HFFc6 (cell line): ENCODE measurements at regions not wholly inside any gene's neighbourhood (a gene's known extent, or its start where the extent isn't known, plus 50 kb on each side); places are given as distances from the start of the nearest gene placed in this dataset.

ENCODE experiments used
- DNase-seq: peaks from one replicate; pipeline ENCODE4 v3.0.0-alpha.2; 2018
- H3K27ac Mint-ChIP-seq: 2 replicates; pipeline ENCODE4 v1.8.0; 2020; ENCODE audit warnings: mild to moderate bottlenecking, mixed read lengths
- H3K27me3 Mint-ChIP-seq: 2 replicates; pipeline ENCODE4 v1.8.0; 2021; ENCODE audit warnings: mild to moderate bottlenecking, moderate library complexity, mixed read lengths; ENCODE audit not compliant: insufficient read depth
- H3K36me3 Mint-ChIP-seq: 2 replicates; pipeline ENCODE4 v1.8.0; 2021; ENCODE audit warnings: low read depth, mixed read lengths
- H3K4me1 Mint-ChIP-seq: 2 replicates; pipeline ENCODE4 v1.8.0; 2020; ENCODE audit warnings: low read depth, mixed read lengths
- H3K4me3 Mint-ChIP-seq: 2 replicates; pipeline ENCODE4 v1.8.0; 2020; ENCODE audit warnings: mild to moderate bottlenecking, moderate library complexity, mixed read lengths
- H3K9me3 Mint-ChIP-seq: 2 replicates; pipeline ENCODE4 v1.8.0; 2020; ENCODE audit warnings: mild to moderate bottlenecking, mixed read lengths
- CTCF ChIP-seq: fragments of 200-600 bp; sonication (generic); IDR thresholded peaks from 2 replicates; pipeline ENCODE4 v1.5.0; 2021; ENCODE audit warnings: antibody characterized with exemption, mild to moderate bottlenecking

- Mint-ChIP-seq H3K4me1 (no peaks in the 10 kb centered on the region), H3K9me3 (peaks cover 5% of the 10 kb centered on the region; the same call in 1 of the 2 replicates), H3K27me3 (peaks cover 8% of the 10 kb centered on the region), H3K36me3 (no peaks in the 10 kb centered on the region; the same call in 1 of the 2 replicates), H3K27ac (no peak overlapping the region), H3K4me3 (no peak overlapping the region)
- no peak for DNase-seq
- no peak for TF ChIP-seq CTCF
These were observed 74.3 kb upstream of the ATP1A1 start for GRCh38 chr1:116298746-116299145.

- Mint-ChIP-seq H3K4me3 (no peak overlapping the region), H3K27ac (no peak overlapping the region), H3K4me1 (no peaks in the 10 kb centered on the region), H3K36me3 (no peaks in the 10 kb centered on the region; the same call in 1 of the 2 replicates), H3K27me3 (peaks cover 8% of the 10 kb centered on the region), H3K9me3 (peaks cover 5% of the 10 kb centered on the region; the same call in 1 of the 2 replicates)
- no peak for TF ChIP-seq CTCF
- DNase-seq = no peak
These were observed 73.8 kb upstream of the ATP1A1 start for GRCh38 chr1:116299248-116299647.

- peaks cover 8% of the 10 kb centered on the region for H3K27me3 Mint-ChIP-seq
- peaks cover 2% of the 10 kb centered on the region; the same call in 1 of the 2 replicates for H3K9me3 Mint-ChIP-seq
- H3K27ac Mint-ChIP-seq = no peak overlapping the region
- H3K4me1 Mint-ChIP-seq = no peaks in the 10 kb centered on the region
- TF ChIP-seq CTCF = no peak
- no peak for DNase-seq
- no peaks in the 10 kb centered on the region; the same call in 1 of the 2 replicates for H3K36me3 Mint-ChIP-seq
- H3K4me3 Mint-ChIP-seq = no peak overlapping the region
These were observed 70.8 kb upstream of the ATP1A1 start for GRCh38 chr1:116302281-116302680.

- no peak overlapping the region for H3K27ac Mint-ChIP-seq
- H3K9me3 Mint-ChIP-seq = no peaks in the 10 kb centered on the region
- no peak overlapping the region for H3K4me3 Mint-ChIP-seq
- no peak for TF ChIP-seq CTCF
- no peaks in the 10 kb centered on the region for H3K36me3 Mint-ChIP-seq
- H3K4me1 Mint-ChIP-seq = no peaks in the 10 kb centered on the region
- peaks cover 7% of the 10 kb centered on the region for H3K27me3 Mint-ChIP-seq
- DNase-seq = no peak
These were observed 66.9 kb upstream of the ATP1A1 start for GRCh38 chr1:116306102-116306501.

- Mint-ChIP-seq H3K27me3 (peaks cover 6% of the 10 kb centered on the region), H3K4me3 (no peak overlapping the region), H3K9me3 (no peaks in the 10 kb centered on the region), H3K4me1 (no peaks in the 10 kb centered on the region), H3K36me3 (no peaks in the 10 kb centered on the region), H3K27ac (no peak overlapping the region)
- TF ChIP-seq CTCF = no peak
- DNase-seq = no peak
These were observed 66.1 kb upstream of the ATP1A1 start for GRCh38 chr1:116306840-116307442.
